CD4-positive, alpha-beta memory T cell (primary cell): ENCODE measurements at regions not wholly inside any gene's neighbourhood (a gene's known extent, or its start where the extent isn't known, plus 50 kb on each side); places are given as distances from the start of the nearest gene placed in this dataset.

Experiments
- CTCF ChIA-PET: fragments of 350-600 bp; sonication (Branson Sonifier 250); formaldehyde crosslinking; loops from one replicate; lab custom pipeline; 2021; ENCODE audit warnings: inconsistent platforms; ENCODE audit not compliant: partially characterized antibody; lab: Charles Lee
- POLR2A ChIA-PET: fragments of 350-600 bp; sonication (Branson Sonifier 250); formaldehyde crosslinking; loops from one replicate; lab custom pipeline; 2021; ENCODE audit not compliant: partially characterized antibody; lab: Charles Lee
- DNase-seq, 5 donors: peaks; one replicate each; pipeline versions ENCODE4 v3.0.0 to v3.0.0-alpha.2; 2020 to 2022; ENCODE audit warnings: mixed read lengths in 1 of 5
- H3K27ac ChIP-seq: one replicate; pipeline ENCODE4 v1.7.0; 2013; ENCODE audit warnings: low read depth, low read length
- H3K27me3 ChIP-seq: 2 replicates; pipeline ENCODE4 v1.7.0; 2013; ENCODE audit warnings: mild to moderate bottlenecking, low read length, moderate library complexity; ENCODE audit not compliant: insufficient read depth
- H3K36me3 ChIP-seq: 2 replicates; pipeline ENCODE4 v1.7.0; 2013; ENCODE audit warnings: mild to moderate bottlenecking, low read length, moderate library complexity; ENCODE audit not compliant: insufficient read depth
- H3K4me1 ChIP-seq: 2 replicates; pipeline ENCODE4 v1.7.0; 2013; ENCODE audit warnings: mild to moderate bottlenecking, low read length, moderate library complexity; ENCODE audit not compliant: insufficient read depth
- H3K4me3 ChIP-seq, 2 donors: one replicate each; pipeline ENCODE4 v1.7.0; 2013; ENCODE audit warnings: low read length in 2 of 2, mild to moderate bottlenecking in 1 of 2
- H3K9me3 ChIP-seq, 2 donors: one replicate each; pipeline ENCODE4 v1.7.0; 2013; ENCODE audit warnings: low read length in 2 of 2, control low read depth in 1 of 2; ENCODE audit not compliant: control insufficient read depth in 1 of 2
- H3K27ac Mint-ChIP-seq, 7 donors: one replicate each; pipeline ENCODE4 v1.8.0; 2020 to 2021; ENCODE audit warnings: mixed read lengths in 7 of 7, mild to moderate bottlenecking in 6 of 7, inconsistent platforms in 3 of 7, moderate library complexity in 3 of 7
- H3K27me3 Mint-ChIP-seq, 2 donors: one replicate each; pipeline ENCODE4 v1.8.0; 2020 to 2021; ENCODE audit warnings: mixed read lengths in 2 of 2
- H3K36me3 Mint-ChIP-seq, 2 donors: one replicate each; pipeline ENCODE4 v1.8.0; 2020 to 2021; ENCODE audit warnings: mixed read lengths in 2 of 2, inconsistent platforms in 1 of 2, mild to moderate bottlenecking in 1 of 2
- H3K4me1 Mint-ChIP-seq, 4 donors: one replicate each; pipeline ENCODE4 v1.8.0; 2020 to 2021; ENCODE audit warnings: mixed read lengths in 4 of 4, mild to moderate bottlenecking in 1 of 4
- H3K4me3 Mint-ChIP-seq, 8 donors: one replicate each; pipeline ENCODE4 v1.8.0; 2020 to 2021; ENCODE audit warnings: mixed read lengths in 8 of 8, mild to moderate bottlenecking in 7 of 8, moderate library complexity in 6 of 8, inconsistent platforms in 3 of 8
- H3K9me3 Mint-ChIP-seq, 8 donors: one replicate each; pipeline ENCODE4 v1.8.0; 2020 to 2021; ENCODE audit warnings: mixed read lengths in 8 of 8, mild to moderate bottlenecking in 5 of 8, inconsistent platforms in 3 of 8, moderate library complexity in 1 of 8
- intact Hi-C: fragments of 100-400 bp; cut with micrococcal nuclease; formaldehyde crosslinking; loops from one replicate; pipeline ENCODE4 v1.15.1; 2023

GRCh38 chr1:198443365-198444233 lies 96.9 kb downstream of the ATP6V1G3 start:
- H3K9me3 Mint-ChIP-seq: peaks cover 0 to 3% (median 0%) of the 10 kb centered on the region in 8 donors
- no peak overlapping the region for H3K4me3 Mint-ChIP-seq
- H3K27me3 Mint-ChIP-seq: peaks cover 9% of the 10 kb centered on the region in 2 donors
- intact Hi-C loops: no loop called here
- no peaks in the 10 kb centered on the region for H3K4me1 Mint-ChIP-seq
- CTCF ChIA-PET: no interaction called here
- H3K27ac Mint-ChIP-seq: no peak overlapping the region
- DNase-seq: no peak
- Histone ChIP-seq H3K36me3 (no peaks in the 10 kb centered on the region), H3K4me1 (no peaks in the 10 kb centered on the region), H3K4me3 (no peak overlapping the region), H3K27ac (no peak overlapping the region), H3K9me3 (no peaks in the 10 kb centered on the region), H3K27me3 (no peaks in the 10 kb centered on the region)
- H3K36me3 Mint-ChIP-seq: no peaks in the 10 kb centered on the region
- POLR2A ChIA-PET: no interaction called here

GRCh38 chr1:198440842-198441241 lies 99.6 kb downstream of the ATP6V1G3 start:
- Mint-ChIP-seq H3K9me3 (peaks cover 0 to 3% (median 0%) of the 10 kb centered on the region in 8 donors), H3K27me3 (peaks cover 9% of the 10 kb centered on the region in 2 donors), H3K4me1 (no peaks in the 10 kb centered on the region), H3K27ac (no peak overlapping the region), H3K4me3 (no peak overlapping the region), H3K36me3 (no peaks in the 10 kb centered on the region)
- Histone ChIP-seq H3K27ac (no peak overlapping the region), H3K4me3 (no peak overlapping the region), H3K4me1 (no peaks in the 10 kb centered on the region), H3K9me3 (no peaks in the 10 kb centered on the region), H3K27me3 (no peaks in the 10 kb centered on the region), H3K36me3 (no peaks in the 10 kb centered on the region)
- intact Hi-C loops: no loop called here
- no peak for DNase-seq
- CTCF ChIA-PET: no interaction called here
- POLR2A ChIA-PET: no interaction called here

GRCh38 chr1:198437332-198437731 lies 103.1 kb downstream of the ATP6V1G3 start:
- H3K27ac Mint-ChIP-seq: no peak overlapping the region
- Histone ChIP-seq H3K4me3 (no peak overlapping the region), H3K36me3 (no peaks in the 10 kb centered on the region), H3K27ac (no peak overlapping the region), H3K9me3 (no peaks in the 10 kb centered on the region), H3K4me1 (no peaks in the 10 kb centered on the region), H3K27me3 (no peaks in the 10 kb centered on the region)
- no peak overlapping the region for H3K4me3 Mint-ChIP-seq
- intact Hi-C loops: no loop called here
- no peak for DNase-seq
- CTCF ChIA-PET: no interaction called here
- H3K9me3 Mint-ChIP-seq: peaks cover 0 to 8% (median 4%) of the 10 kb centered on the region in 8 donors
- H3K4me1 Mint-ChIP-seq: no peaks in the 10 kb centered on the region
- POLR2A ChIA-PET: no interaction called here
- peaks cover 5 to 6% of the 10 kb centered on the region in 2 donors for H3K27me3 Mint-ChIP-seq
- H3K36me3 Mint-ChIP-seq: no peaks in the 10 kb centered on the region

- no peak overlapping the region for H3K27ac Mint-ChIP-seq
- H3K9me3 ChIP-seq: no peaks in the 10 kb centered on the region
- intact Hi-C loops: no loop called here
- no peaks in the 10 kb centered on the region for H3K4me1 ChIP-seq
- POLR2A ChIA-PET: no interaction called here
- H3K9me3 Mint-ChIP-seq: peaks cover 3 to 18% (median 10%) of the 10 kb centered on the region in 8 donors
- H3K36me3 Mint-ChIP-seq: no peaks in the 10 kb centered on the region
- H3K4me1 Mint-ChIP-seq: no peaks in the 10 kb centered on the region
- H3K4me3 ChIP-seq: no peak overlapping the region
- CTCF ChIA-PET: no interaction called here
- H3K27me3 ChIP-seq: no peaks in the 10 kb centered on the region
- H3K27ac ChIP-seq: no peak overlapping the region
- peaks cover 5% of the 10 kb centered on the region in 2 donors for H3K27me3 Mint-ChIP-seq
- H3K36me3 ChIP-seq: no peaks in the 10 kb centered on the region
- no peak overlapping the region for H3K4me3 Mint-ChIP-seq
- DNase-seq: no peak
Measured at GRCh38 chr1:198436276-198436675, 104.2 kb downstream of the ATP6V1G3 start.

- no peaks in the 10 kb centered on the region for H3K4me1 ChIP-seq
- no peaks in the 10 kb centered on the region for H3K36me3 Mint-ChIP-seq
- H3K4me1 Mint-ChIP-seq: no peaks in the 10 kb centered on the region
- no peaks in the 10 kb centered on the region for H3K27me3 ChIP-seq
- no peaks in the 10 kb centered on the region for H3K36me3 ChIP-seq
- POLR2A ChIA-PET: no interaction called here
- DNase-seq: no peak
- no peaks in the 10 kb centered on the region for H3K9me3 ChIP-seq
- intact Hi-C loops: no loop called here
- no peak overlapping the region for H3K27ac Mint-ChIP-seq
- H3K27ac ChIP-seq: no peak overlapping the region
- CTCF ChIA-PET: no interaction called here
- H3K4me3 Mint-ChIP-seq: no peak overlapping the region
- H3K9me3 Mint-ChIP-seq: peaks cover 3 to 21% (median 10%) of the 10 kb centered on the region in 8 donors
- H3K27me3 Mint-ChIP-seq: peaks cover 5% of the 10 kb centered on the region in 2 donors
- H3K4me3 ChIP-seq: no peak overlapping the region
Measured at GRCh38 chr1:198435056-198435455, 105.4 kb downstream of the ATP6V1G3 start.

GRCh38 chr1:198424441-198424840 lies 116.0 kb downstream of the ATP6V1G3 start:
- no peaks in the 10 kb centered on the region for H3K9me3 Mint-ChIP-seq
- H3K27ac ChIP-seq: no peak overlapping the region
- H3K27me3 ChIP-seq: no peaks in the 10 kb centered on the region
- H3K4me1 ChIP-seq: no peaks in the 10 kb centered on the region
- H3K36me3 Mint-ChIP-seq: no peaks in the 10 kb centered on the region
- no peak overlapping the region for H3K27ac Mint-ChIP-seq
- ChIA-PET CTCF (interaction anchor here (1.0 kb wide), 1 partner anchor 16 kb away, joined by 3 read pairs; no protein-coding TSS in a partner anchor), POLR2A (no interaction called here)
- no peak overlapping the region for H3K4me3 ChIP-seq
- no peaks in the 10 kb centered on the region for H3K9me3 ChIP-seq
- no peaks in the 10 kb centered on the region for H3K27me3 Mint-ChIP-seq
- no peaks in the 10 kb centered on the region for H3K4me1 Mint-ChIP-seq
- intact Hi-C loops: no loop called here
- H3K4me3 Mint-ChIP-seq: no peak overlapping the region
- DNase-seq: no peak
- H3K36me3 ChIP-seq: no peaks in the 10 kb centered on the region

- Mint-ChIP-seq H3K9me3 (peaks cover 0 to 1% (median 0%) of the 10 kb centered on the region in 8 donors), H3K4me3 (no peak overlapping the region), H3K27ac (no peak overlapping the region), H3K36me3 (no peaks in the 10 kb centered on the region), H3K27me3 (no peaks in the 10 kb centered on the region), H3K4me1 (no peaks in the 10 kb centered on the region)
- no peak for DNase-seq
- no peaks in the 10 kb centered on the region for H3K9me3 ChIP-seq
- H3K36me3 ChIP-seq: no peaks in the 10 kb centered on the region
- H3K4me1 ChIP-seq: no peaks in the 10 kb centered on the region
- no peak overlapping the region for H3K27ac ChIP-seq
- H3K27me3 ChIP-seq: no peaks in the 10 kb centered on the region
- intact Hi-C loops: no loop called here
- H3K4me3 ChIP-seq: no peak overlapping the region
- ChIA-PET CTCF (interaction anchor here (1.0 kb wide), 1 partner anchor 16 kb away, joined by 3 read pairs; no protein-coding TSS in a partner anchor), POLR2A (no interaction called here)
Measured at GRCh38 chr1:198423673-198424072, 116.8 kb downstream of the ATP6V1G3 start.
